Neural cell (in vitro differentiated cells): ENCODE measurements at regions not wholly inside any gene's neighbourhood (a gene's known extent, or its start where the extent isn't known, plus 50 kb on each side); places are given as distances from the start of the nearest gene placed in this dataset.

Experiments
- CTCF ChIP-seq: fragments of 450-650 bp; IDR thresholded peaks from 2 replicates; pipeline ENCODE4 v1.5.1; 2014; ENCODE audit warnings: antibody characterized with exemption, mild to moderate bottlenecking, moderate library complexity; ENCODE audit not compliant: poor library complexity, severe bottlenecking
- EZH2 ChIP-seq: fragments of 200-600, 300-800 bp; shearing (Covaris generic), sonication (generic); IDR thresholded peaks from 2 replicates; pipeline ENCODE4 v1.6.1; 2014; ENCODE audit warnings: antibody characterized with exemption, low read length, borderline replicate concordance, mild to moderate bottlenecking; ENCODE audit not compliant: insufficient read depth, poor library complexity, severe bottlenecking
- MXI1 ChIP-seq: fragments of 450-650 bp; conservative IDR thresholded peaks from 2 replicates; pipeline ENCODE4 v1.6.1; 2014; ENCODE audit warnings: antibody characterized with exemption, mild to moderate bottlenecking; ENCODE audit not compliant: poor library complexity, severe bottlenecking
- POLR2AphosphoS5 ChIP-seq: IDR thresholded peaks from 2 replicates; pipeline ENCODE4 v1.6.1; 2012
- RAD21 ChIP-seq: fragments of 450-650 bp; conservative IDR thresholded peaks from 2 replicates; pipeline ENCODE4 v1.6.1; 2014; ENCODE audit warnings: antibody characterized with exemption, mild to moderate bottlenecking, moderate library complexity
- SMC3 ChIP-seq: fragments of 450-650 bp; conservative IDR thresholded peaks from 2 replicates; pipeline ENCODE4 v1.6.1; 2014; ENCODE audit warnings: antibody characterized with exemption, mild to moderate bottlenecking, moderate library complexity; ENCODE audit not compliant: poor library complexity
- TF ChIP-seq, protein P1 (sequence below): IDR thresholded peaks from 2 replicates; pipeline ENCODE4 v1.6.1; 2012; ENCODE audit warnings: borderline replicate concordance

DNA sequence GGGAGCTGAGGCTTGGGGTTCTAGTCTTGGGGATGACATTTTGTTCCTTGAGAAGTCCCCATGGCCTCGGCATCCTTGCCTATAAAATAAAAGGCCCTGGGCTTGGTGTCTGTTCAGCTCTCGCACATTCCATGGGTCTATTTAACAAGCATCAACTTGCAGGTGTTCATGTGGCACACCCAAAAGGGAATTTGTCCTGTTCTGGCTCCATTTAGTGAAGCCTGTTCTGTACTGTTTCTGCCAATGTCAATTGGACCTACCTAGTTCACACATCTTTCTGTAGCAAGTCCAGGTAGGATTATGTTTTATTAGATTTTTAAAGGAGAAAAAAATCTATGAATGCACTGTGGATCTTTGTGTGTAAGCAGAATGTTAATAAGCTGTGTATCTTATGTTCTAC lies 262.0 kb downstream of the HIVEP2 start:
- TF ChIP-seq CTCF (no peak), RAD21 (no peak), EZH2 (no peak), MXI1 (no peak), SMC3 (no peak), POLR2AphosphoS5 (no peak)
- TF ChIP-seq, protein P1, sequence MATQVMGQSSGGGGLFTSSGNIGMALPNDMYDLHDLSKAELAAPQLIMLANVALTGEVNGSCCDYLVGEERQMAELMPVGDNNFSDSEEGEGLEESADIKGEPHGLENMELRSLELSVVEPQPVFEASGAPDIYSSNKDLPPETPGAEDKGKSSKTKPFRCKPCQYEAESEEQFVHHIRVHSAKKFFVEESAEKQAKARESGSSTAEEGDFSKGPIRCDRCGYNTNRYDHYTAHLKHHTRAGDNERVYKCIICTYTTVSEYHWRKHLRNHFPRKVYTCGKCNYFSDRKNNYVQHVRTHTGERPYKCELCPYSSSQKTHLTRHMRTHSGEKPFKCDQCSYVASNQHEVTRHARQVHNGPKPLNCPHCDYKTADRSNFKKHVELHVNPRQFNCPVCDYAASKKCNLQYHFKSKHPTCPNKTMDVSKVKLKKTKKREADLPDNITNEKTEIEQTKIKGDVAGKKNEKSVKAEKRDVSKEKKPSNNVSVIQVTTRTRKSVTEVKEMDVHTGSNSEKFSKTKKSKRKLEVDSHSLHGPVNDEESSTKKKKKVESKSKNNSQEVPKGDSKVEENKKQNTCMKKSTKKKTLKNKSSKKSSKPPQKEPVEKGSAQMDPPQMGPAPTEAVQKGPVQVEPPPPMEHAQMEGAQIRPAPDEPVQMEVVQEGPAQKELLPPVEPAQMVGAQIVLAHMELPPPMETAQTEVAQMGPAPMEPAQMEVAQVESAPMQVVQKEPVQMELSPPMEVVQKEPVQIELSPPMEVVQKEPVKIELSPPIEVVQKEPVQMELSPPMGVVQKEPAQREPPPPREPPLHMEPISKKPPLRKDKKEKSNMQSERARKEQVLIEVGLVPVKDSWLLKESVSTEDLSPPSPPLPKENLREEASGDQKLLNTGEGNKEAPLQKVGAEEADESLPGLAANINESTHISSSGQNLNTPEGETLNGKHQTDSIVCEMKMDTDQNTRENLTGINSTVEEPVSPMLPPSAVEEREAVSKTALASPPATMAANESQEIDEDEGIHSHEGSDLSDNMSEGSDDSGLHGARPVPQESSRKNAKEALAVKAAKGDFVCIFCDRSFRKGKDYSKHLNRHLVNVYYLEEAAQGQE: no peak
